NCI-H2227 (cell line): ENCODE measurements at regions not wholly inside any gene's neighbourhood (a gene's known extent, or its start where the extent isn't known, plus 50 kb on each side); places are given as distances from the start of the nearest gene placed in this dataset.
"Not testable (repeated sequence)": the region's sequence is repeated elsewhere in the genome, so short reads cannot be mapped to it uniquely, and the experiment has no call there.

Source experiments
- DNase-seq: peaks from one replicate; lab custom pipeline; 2025; ENCODE audit not compliant: unreplicated experiment; lab: John Stamatoyannopoulos, UW

DNA sequence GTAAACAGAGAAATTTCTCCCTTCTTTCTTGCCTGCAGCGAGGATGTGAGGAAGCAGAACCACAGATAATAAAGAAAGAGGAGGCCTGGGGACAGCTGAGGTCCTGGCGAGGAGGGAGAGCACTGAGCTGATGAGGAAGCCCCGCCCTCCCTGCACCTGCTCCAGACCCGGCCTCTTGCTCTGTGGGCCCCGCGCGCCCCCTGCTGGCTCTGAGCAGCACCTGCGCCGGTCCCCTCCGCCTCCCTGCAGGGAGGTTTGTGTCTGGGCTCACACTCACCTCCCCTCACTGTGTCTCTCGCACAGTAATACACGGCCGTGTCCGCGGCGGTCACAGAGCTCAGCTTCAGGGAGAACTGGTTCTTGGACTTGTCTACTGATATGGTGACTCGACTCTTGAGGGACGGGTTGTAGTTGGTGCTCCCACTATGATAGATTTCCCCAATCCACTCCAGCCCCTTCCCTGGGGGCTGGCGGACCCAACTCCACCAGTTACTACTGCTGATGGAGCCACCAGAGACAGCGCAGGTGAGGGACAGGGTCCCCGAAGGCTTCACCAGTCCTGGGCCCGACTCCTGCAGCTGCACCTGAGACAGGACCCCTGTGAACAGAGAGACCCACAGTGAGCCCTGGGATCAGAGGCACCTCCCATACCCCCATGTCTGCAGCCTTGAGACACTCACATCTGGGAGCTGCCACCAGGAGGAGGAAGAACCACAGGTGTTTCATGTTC, 485.4 kb downstream of the TMEM121 start:
- DNase-seq, result not testable (repeated sequence)

- not testable (repeated sequence) for DNase-seq
These were observed 486.0 kb downstream of the TMEM121 start for GRCh38 chr14:106012361-106012725.

GRCh38 chr14:106013879-106014376, 487.5 kb downstream of the TMEM121 start:
- no peak for DNase-seq

DNA sequence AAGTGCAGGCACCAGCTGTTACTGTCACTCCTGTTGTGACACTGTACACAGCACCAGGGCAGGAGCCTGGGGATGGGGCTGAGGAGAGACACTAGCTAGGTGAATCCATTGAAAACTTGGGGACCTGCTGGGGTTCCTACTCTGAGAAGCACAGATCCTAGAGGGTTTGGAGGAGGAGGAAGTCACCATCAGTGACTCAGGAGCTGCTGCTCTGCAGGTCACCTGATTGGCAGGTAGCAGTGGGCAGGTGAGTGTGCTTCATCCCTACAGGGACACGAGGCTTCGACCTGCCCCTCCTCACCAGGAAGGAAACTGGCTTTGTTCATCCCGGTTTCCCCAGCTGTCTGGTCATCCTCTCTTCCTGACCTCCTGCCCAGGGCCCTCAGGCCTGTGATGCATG, 491.6 kb downstream of the TMEM121 start:
- DNase-seq, result not testable (repeated sequence)

DNA sequence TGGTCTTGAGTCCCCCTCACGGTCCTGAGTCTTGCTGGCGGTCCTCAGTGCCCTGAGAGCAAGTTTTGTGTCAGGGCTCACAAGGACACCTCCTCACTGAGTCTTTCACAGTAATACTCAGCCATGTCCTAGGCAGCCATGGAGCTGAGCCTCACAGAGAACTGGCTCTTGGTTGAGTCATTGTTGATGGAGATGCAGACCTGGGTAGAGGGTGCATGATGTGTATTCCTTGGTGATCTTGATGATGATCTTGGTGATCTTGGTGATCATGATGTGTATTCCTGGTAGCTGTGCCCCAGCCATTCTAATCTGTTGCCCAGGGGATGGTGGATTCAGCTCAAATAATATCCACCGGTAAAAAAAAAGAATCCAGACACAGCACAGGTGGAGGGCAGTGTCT, 495.4 kb downstream of the TMEM121 start:
- DNase-seq, result no peak

DNA sequence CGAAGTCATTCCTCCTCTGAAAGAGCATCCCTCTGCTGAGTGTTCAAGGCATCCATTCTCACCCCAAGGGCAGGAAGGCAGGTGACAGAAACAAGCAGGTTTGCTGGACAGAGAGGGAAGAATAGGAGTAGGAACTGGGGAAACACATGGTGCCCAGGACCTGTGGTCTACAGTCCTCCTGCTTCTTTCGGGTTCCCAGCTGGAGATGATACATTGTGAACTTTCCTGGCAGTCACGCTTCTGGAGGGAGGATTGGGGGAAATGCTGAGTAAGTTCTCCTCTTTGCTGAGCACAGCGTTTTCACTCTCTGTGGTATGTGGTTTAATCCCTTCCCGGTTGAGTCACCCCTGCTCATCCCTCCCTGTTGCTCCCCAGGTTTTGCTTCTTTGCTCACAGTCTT, 496.3 kb downstream of the TMEM121 start:
- not testable (repeated sequence) for DNase-seq

DNA sequence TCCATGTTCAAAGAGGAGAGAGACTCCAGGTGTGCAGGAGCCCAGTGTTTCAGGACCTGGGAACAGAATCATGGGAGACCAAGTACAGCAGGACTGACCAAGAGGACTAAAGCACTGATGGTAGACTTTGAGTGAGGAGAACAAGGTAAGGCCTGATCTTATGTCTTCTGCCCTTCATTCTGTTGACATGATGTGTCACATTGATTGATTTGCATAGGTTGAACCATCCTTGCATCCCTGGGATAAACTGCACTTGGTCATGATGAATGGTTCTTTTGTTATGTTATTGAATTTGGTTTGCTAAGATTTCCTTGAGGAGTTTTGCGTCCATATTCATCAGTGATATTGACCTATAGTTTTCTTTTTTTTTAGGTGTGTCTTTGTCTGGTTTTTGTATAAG, 497.0 kb downstream of the TMEM121 start:
- no peak for DNase-seq

GRCh38 chr14:106024983-106025604, 498.7 kb downstream of the TMEM121 start:
- no peak for DNase-seq

DNA sequence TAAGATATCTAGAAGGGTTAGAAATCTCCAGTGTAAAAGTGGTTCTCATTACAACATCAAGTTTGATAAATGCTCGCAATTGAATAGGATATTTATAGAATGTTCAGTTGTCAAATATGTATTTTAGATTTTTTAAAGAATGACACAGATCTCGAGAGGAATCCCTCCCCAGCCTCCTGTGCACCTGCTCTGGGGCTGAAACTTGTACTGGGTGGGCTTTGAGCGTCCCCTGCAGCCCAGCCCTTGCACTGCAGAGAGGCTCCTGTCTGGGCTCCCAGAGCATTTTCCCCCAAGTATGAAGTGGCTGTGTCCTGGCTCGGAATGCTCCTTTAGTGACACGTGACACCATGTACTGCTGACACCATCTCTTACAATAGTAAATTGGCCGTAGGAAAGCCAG, 499.6 kb downstream of the TMEM121 start:
- DNase-seq, result no peak

DNA sequence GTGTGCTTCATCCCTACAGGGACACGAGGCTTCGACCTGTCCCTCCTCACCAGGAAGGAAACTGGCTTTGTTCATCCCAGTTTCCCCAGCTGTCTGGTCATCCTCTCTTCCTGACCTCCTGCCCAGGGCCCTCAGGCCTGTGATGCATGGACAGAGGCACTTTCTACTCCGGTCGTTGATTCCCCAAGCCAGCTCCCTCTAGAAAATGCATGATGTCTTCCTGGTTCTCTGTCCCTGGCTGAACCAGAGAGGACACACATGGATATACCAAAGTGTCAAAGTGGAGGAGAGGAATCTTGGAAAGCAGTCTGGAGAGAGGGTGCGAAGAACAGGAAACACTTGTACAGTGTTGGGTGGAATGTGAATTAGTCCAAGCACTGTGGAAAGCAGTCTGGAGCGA, 501.4 kb downstream of the TMEM121 start:
- not testable (repeated sequence) for DNase-seq

DNA sequence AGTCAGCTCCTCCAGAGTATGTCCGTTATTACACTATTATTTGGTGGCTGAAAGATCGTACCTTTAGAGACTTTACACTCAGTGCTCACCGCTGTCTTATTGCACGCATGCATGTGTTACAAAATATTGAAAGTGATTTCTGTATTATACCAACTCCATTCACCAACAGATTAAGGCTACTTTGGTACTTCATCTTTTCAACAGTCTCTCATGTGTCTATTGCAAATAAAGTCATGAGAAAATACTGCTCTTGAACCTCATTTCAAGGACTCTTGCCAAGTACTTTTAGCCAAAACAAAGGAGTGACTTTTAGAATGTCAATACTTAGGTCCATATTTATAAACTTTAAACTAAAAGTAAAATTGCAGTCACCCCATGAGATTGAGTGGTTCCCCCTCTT, 503.6 kb downstream of the TMEM121 start:
- no peak for DNase-seq

GRCh38 chr14:106037380-106037779, 511.0 kb downstream of the TMEM121 start:
- no peak for DNase-seq

DNA sequence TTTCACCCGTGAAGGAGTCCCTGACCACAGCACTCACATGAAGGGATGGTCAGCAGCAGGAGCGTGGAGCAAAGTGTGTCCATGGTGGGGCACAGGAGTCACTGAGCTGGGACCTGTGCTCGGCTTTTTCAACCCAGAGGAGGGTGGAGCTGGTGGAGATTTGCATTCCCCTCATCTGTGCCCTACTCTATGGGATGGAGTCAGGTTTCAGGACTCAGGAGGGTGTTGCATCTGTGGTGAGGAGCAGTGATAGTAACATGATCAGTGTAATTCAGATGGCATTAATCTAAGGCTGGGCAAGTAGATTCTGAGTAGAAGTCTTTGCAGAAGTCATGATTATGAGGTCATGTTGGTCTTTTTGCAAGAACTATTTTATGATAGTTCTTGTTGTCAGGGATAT, 511.9 kb downstream of the TMEM121 start:
- no peak for DNase-seq

GRCh38 chr14:106039400-106039799, 513.0 kb downstream of the TMEM121 start:
- no peak for DNase-seq

- DNase-seq, result no peak
These were observed 518.1 kb downstream of the TMEM121 start for GRCh38 chr14:106044515-106044914.

DNA sequence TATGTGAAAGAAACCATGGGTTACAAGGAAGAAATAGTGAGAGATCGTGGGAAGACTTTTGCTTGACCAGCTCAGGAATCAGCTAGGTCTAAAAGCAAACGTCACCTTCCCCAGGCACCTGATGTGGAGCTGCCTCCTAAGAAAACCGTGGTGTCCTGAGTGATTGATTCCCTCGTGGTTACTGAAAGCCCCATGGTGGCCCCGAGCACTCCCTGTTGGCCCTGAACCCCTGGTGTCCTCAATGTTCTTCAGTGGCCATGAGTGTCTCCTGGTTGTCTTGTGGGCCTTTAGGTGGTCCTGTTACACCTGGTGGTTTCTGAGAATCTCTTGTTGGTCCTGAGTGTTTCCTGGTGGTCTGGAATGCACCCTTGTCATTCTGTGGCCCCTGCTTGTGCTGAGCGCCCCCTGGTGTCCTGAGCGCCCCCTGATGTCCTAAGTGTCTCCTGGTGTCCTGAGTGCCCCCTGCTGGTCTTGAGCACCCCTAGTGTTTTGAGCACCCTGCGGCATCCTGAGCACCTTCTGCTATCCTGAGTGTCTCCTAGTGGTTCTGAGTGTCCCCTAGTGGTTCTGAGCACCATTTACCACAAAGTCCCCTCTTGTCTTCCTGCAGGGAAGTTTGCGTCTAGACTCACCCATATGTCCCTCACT, 518.7 kb downstream of the TMEM121 start:
- DNase-seq, result no peak

DNA sequence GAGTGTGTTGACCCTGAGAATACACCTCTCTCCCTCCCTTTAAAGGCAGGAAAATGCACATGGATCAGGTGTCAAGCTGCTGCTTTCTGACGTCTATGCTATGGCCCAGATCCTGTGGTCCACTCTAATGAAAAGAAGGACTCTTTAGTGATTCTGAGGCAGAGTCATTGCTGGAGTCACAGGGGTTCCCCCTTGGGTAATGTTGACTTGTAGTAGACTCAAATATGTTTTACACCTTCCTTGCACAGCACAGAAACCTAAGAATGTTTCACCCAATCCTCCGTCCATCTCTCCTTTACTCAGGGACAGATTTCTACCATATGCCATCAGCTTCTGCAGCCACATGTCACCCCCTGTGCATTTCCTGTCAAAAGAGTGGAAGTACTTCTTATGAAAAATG, 525.4 kb downstream of the TMEM121 start:
- DNase-seq, result no peak

DNA sequence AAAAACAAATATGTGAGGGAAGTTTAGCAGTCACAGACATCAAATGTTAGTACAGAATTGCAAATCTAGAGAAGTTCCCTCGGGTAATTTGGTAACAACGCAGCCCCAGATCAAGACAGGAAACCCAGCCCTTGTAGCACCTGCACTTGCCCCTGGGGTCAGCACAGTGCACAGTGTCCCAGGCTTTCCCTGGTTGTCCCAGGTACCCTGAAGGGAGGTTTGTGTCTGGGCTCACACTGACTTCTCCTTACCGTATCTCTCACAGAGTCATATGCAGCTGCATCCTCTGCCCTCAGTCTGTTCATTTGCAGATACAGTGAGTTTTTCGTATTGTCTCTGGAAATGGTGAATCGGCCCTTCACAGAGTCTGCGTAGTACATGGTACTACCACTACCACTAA, 528.9 kb downstream of the TMEM121 start:
- DNase-seq, result no peak

DNA sequence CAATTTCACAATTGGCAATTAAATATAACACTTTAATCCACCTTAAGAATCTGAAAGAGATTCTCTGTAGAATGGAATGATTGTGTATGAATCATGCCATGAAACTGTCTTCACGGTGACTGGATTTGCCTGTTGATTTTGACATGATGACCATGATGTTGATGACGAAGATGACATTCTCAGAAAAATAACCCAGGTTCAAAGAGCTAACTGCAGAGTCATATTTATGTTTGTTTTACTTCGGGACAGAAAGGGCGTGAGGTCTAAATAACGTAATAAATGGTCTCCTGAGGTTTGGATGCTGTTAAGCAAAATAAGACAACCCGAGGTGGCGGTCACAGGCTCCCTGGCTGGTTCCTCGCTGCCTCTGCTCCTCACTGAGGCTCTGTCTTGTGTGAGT, 532.0 kb downstream of the TMEM121 start:
- no peak for DNase-seq

GRCh38 chr14:106060276-106060975, 534.0 kb downstream of the TMEM121 start:
- no peak for DNase-seq

- DNase-seq, result not testable (repeated sequence)
These were observed 535.6 kb downstream of the TMEM121 start for GRCh38 chr14:106061877-106062500.
